Adrenal gland (tissue), 5 donors: ENCODE measurements at regions not wholly inside any gene's neighbourhood (a gene's known extent, or its start where the extent isn't known, plus 50 kb on each side); places are given as distances from the start of the nearest gene placed in this dataset.

Experiments used
- CTCF ChIP-seq, 6 experiments: fragments of 450-650 bp in 4 of 6; fragments of 200-600 bp in 2 of 6; sonication (generic) in 1 of 6; IDR thresholded peaks; 1 replicate in 5 of 6; 2 replicates in 1 of 6; pipeline versions ENCODE4 v1.5.1 to v1.8.0; 2016 to 2021; ENCODE audit warnings: antibody characterized with exemption in 6 of 6, mild to moderate bottlenecking in 2 of 6, moderate library complexity in 1 of 6
- POLR2A ChIP-seq, 2 donors: fragments of 450-650 bp; IDR thresholded peaks; one replicate each; pipeline ENCODE4 v1.6.1; 2017; ENCODE audit warnings: antibody characterized with exemption in 2 of 2, mild to moderate bottlenecking in 2 of 2, moderate library complexity in 1 of 2
- donor health status: DM: no; HTN: no; CAD: no.

GRCh38 chr13:26474286-26474685, 83.2 kb upstream of the WASF3 start:
- TF ChIP-seq CTCF (IDR thresholded peaks at IDR 0.05), result no peak
- no peak for TF ChIP-seq POLR2A (IDR thresholded peaks at IDR 0.05)
